ENCODE measurements at regions not wholly inside any gene's neighbourhood (a gene's known extent, or its start where the extent isn't known, plus 50 kb on each side); places are given as distances from the start of the nearest gene placed in this dataset.

DNA sequence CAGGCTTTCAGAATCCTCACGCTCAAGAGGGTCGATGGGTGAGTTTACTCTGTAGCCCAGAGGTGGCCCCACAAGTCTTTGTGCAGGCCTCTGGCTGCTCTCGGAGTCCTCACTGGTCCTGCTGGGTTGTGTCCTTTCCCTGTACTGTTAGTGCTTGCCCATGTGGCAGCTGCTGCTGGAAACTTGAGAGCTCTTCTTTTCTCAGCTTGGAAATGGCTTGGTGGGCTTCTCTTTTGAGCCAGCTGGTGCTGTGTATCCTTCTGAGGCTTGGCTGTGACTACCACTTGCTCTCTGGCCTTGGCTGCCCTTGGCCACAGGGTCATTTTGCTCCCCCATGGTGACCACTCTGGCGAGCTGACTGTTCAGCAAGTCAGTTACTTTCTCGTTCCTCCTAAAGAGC, 82.2 kb upstream of the LMO4 start:
- DNase-seq: no peak
- Mint-ChIP-seq H3K4me3 (no peak overlapping the region), H3K36me3 (no peaks in the 10 kb centered on the region), H3K9me3 (peaks cover 2 to 12% (median 5%) of the 10 kb centered on the region in 7 donors), H3K27me3 (ENCODE audit: low read depth in 3 of 3) (peaks cover 0 to 8% (median 3%) of the 10 kb centered on the region in 3 donors), H3K27ac (no peak overlapping the region), H3K4me1 (peaks cover 11% of the 10 kb centered on the region)
- peaks cover 0 to 4% of the 10 kb centered on the region in 2 donors for H3K9me3 ChIP-seq (replicated peaks in 1 of 2; ENCODE audit: control insufficient read depth in 1 of 2, insufficient read depth in 1 of 2, low read length in 2 of 2)
- H3K27me3 ChIP-seq (ENCODE audit: control insufficient read depth in 2 of 2, insufficient read depth in 2 of 2, low read length in 2 of 2): no peaks in the 10 kb centered on the region
- H3K4me2 ChIP-seq (replicated peaks; ENCODE audit: extremely low read depth, low read length, poor library complexity, severe bottlenecking): no peak overlapping the region
- TF ChIP-seq, protein P1, sequence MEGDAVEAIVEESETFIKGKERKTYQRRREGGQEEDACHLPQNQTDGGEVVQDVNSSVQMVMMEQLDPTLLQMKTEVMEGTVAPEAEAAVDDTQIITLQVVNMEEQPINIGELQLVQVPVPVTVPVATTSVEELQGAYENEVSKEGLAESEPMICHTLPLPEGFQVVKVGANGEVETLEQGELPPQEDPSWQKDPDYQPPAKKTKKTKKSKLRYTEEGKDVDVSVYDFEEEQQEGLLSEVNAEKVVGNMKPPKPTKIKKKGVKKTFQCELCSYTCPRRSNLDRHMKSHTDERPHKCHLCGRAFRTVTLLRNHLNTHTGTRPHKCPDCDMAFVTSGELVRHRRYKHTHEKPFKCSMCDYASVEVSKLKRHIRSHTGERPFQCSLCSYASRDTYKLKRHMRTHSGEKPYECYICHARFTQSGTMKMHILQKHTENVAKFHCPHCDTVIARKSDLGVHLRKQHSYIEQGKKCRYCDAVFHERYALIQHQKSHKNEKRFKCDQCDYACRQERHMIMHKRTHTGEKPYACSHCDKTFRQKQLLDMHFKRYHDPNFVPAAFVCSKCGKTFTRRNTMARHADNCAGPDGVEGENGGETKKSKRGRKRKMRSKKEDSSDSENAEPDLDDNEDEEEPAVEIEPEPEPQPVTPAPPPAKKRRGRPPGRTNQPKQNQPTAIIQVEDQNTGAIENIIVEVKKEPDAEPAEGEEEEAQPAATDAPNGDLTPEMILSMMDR (IDR thresholded peaks at IDR 0.05): no peak
- H3K4me3 ChIP-seq (replicated peaks in 1 of 3; ENCODE audit: low read depth in 2 of 3, low read length in 3 of 3): no peak overlapping the region
- no peaks in the 10 kb centered on the region for H3K36me3 ChIP-seq (replicated peaks in 1 of 2; ENCODE audit: control insufficient read depth in 1 of 2, insufficient read depth in 2 of 2, low read length in 2 of 2)
- no peaks in the 10 kb centered on the region for H4K20me1 ChIP-seq (ENCODE audit: insufficient read depth, low read length)
- H2AFZ ChIP-seq (ENCODE audit: insufficient read depth, low read depth, low read length, poor library complexity, severe bottlenecking): no peak overlapping the region
- no peak overlapping the region for H3K27ac ChIP-seq (ENCODE audit: low read depth in 1 of 2, low read length in 2 of 2)
- no peak overlapping the region for H3K9ac ChIP-seq (ENCODE audit: insufficient read depth, low read length, poor library complexity, severe bottlenecking)
- peaks cover 0 to 9% of the 10 kb centered on the region in 2 donors for H3K4me1 ChIP-seq (ENCODE audit: control insufficient read depth in 1 of 2, insufficient read depth in 2 of 2, low read length in 2 of 2)
- no peaks in the 10 kb centered on the region for H3K79me2 ChIP-seq (ENCODE audit: insufficient read depth, low read length)
- 94% methylated on average over 5 of the region's 5 CpGs for WGBS (ENCODE audit: insufficient coverage)
- intact Hi-C loops (cut with micrococcal nuclease): no loop called here

DNA sequence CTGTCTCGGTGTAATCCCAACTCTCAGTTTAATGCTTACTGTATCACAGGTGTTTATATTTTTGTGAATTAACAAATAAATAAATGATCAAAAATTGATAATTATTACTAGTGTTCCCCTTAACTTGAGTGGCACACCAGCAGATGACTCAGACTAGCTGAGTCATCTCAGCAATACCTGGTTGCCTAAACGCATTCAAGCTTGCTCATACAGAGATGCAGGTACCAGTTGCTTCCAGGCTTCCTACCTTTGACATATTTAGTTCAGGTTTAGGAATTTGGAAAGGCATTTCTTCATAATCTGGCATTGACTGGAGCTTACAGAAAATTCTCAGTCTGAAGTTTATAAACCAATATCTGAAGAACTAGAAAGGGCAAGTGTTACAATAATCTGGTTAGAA, 78.9 kb upstream of the LMO4 start:
- no peaks in the 10 kb centered on the region for H3K79me2 ChIP-seq (ENCODE audit: insufficient read depth, low read length)
- intact Hi-C loops (cut with micrococcal nuclease): no loop called here
- H3K27ac ChIP-seq (ENCODE audit: low read depth in 1 of 2, low read length in 2 of 2): no peak overlapping the region
- H3K4me1 ChIP-seq (ENCODE audit: control insufficient read depth in 1 of 2, insufficient read depth in 2 of 2, low read length in 2 of 2): peaks cover 0 to 9% of the 10 kb centered on the region in 2 donors
- H4K20me1 ChIP-seq (ENCODE audit: insufficient read depth, low read length): no peaks in the 10 kb centered on the region
- H3K36me3 Mint-ChIP-seq: no peaks in the 10 kb centered on the region
- peaks cover 0 to 5% (median 5%) of the 10 kb centered on the region in 3 donors for H3K27me3 Mint-ChIP-seq (ENCODE audit: low read depth in 3 of 3)
- WGBS (ENCODE audit: insufficient coverage): no CpG with 5 or more reads among the region's 2 CpGs
- peaks cover 0 to 4% of the 10 kb centered on the region in 2 donors for H3K9me3 ChIP-seq (replicated peaks in 1 of 2; ENCODE audit: control insufficient read depth in 1 of 2, insufficient read depth in 1 of 2, low read length in 2 of 2)
- DNase-seq: no peak
- no peak overlapping the region for H3K9ac ChIP-seq (ENCODE audit: insufficient read depth, low read length, poor library complexity, severe bottlenecking)
- peak overlapping the region; percentile 58 for H2AFZ ChIP-seq (ENCODE audit: insufficient read depth, low read depth, low read length, poor library complexity, severe bottlenecking)
- no peak overlapping the region for H3K27ac Mint-ChIP-seq
- peaks cover 2 to 25% (median 12%) of the 10 kb centered on the region in 7 donors for H3K9me3 Mint-ChIP-seq
- no peak overlapping the region for H3K4me3 ChIP-seq (replicated peaks in 1 of 3; ENCODE audit: low read depth in 2 of 3, low read length in 3 of 3)
- peaks cover 11% of the 10 kb centered on the region for H3K4me1 Mint-ChIP-seq
- no peak overlapping the region for H3K4me3 Mint-ChIP-seq
- H3K4me2 ChIP-seq (replicated peaks; ENCODE audit: extremely low read depth, low read length, poor library complexity, severe bottlenecking): no peak overlapping the region
- H3K36me3 ChIP-seq (replicated peaks in 1 of 2; ENCODE audit: control insufficient read depth in 1 of 2, insufficient read depth in 2 of 2, low read length in 2 of 2): no peaks in the 10 kb centered on the region
- no peaks in the 10 kb centered on the region for H3K27me3 ChIP-seq (ENCODE audit: control insufficient read depth in 2 of 2, insufficient read depth in 2 of 2, low read length in 2 of 2)
- TF ChIP-seq, protein P1 (IDR thresholded peaks at IDR 0.05): no peak

Data from CD14-positive monocyte (primary cell).